GM23338 (cell line): ENCODE measurements at regions not wholly inside any gene's neighbourhood (a gene's known extent, or its start where the extent isn't known, plus 50 kb on each side); places are given as distances from the start of the nearest gene placed in this dataset.

Experiments
- ETS1 ChIP-seq: IDR thresholded peaks from 2 replicates; pipeline ENCODE4 v1.6.1; 2016; ENCODE audit warnings: antibody characterized with exemption
- TF ChIP-seq, protein P1 (sequence below), 2 experiments: fragments of 200-600 bp in 1 of 2; sonication (generic) in 1 of 2; conservative IDR thresholded peaks; 2 replicates each; pipeline versions ENCODE4 v1.5.1 to v1.6.1; 2016 to 2017; ENCODE audit warnings: antibody characterized with exemption in 2 of 2, low read depth in 2 of 2, mild to moderate bottlenecking in 2 of 2, moderate library complexity in 1 of 2

DNA sequence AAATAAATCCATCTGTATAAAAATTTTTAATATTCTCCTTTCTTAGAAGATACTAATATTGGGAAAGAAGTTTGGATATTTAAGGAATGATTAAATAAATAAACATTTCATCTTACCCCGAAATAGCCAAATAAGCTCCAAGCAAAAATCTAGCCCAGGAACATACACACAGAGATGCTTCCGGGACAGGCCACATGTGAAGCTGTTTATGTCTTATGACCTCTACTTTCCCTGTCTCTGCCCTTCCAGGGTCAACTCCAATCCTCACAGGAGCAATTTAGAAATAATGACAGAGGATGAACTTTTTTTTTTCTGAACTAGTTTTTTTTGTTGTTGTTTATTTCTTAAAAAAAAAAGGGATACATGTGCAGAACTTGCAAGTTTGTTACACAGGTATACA lies 89.4 kb downstream of the BTG1 start:
- TF ChIP-seq, protein P1, sequence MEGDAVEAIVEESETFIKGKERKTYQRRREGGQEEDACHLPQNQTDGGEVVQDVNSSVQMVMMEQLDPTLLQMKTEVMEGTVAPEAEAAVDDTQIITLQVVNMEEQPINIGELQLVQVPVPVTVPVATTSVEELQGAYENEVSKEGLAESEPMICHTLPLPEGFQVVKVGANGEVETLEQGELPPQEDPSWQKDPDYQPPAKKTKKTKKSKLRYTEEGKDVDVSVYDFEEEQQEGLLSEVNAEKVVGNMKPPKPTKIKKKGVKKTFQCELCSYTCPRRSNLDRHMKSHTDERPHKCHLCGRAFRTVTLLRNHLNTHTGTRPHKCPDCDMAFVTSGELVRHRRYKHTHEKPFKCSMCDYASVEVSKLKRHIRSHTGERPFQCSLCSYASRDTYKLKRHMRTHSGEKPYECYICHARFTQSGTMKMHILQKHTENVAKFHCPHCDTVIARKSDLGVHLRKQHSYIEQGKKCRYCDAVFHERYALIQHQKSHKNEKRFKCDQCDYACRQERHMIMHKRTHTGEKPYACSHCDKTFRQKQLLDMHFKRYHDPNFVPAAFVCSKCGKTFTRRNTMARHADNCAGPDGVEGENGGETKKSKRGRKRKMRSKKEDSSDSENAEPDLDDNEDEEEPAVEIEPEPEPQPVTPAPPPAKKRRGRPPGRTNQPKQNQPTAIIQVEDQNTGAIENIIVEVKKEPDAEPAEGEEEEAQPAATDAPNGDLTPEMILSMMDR (conservative IDR thresholded peaks at IDR 0.05; ENCODE audit: low read depth in 2 of 2): no peak
- no peak for TF ChIP-seq ETS1
